ENCODE measurements at regions not wholly inside any gene's neighbourhood (a gene's known extent, or its start where the extent isn't known, plus 50 kb on each side); places are given as distances from the start of the nearest gene placed in this dataset.

DNA sequence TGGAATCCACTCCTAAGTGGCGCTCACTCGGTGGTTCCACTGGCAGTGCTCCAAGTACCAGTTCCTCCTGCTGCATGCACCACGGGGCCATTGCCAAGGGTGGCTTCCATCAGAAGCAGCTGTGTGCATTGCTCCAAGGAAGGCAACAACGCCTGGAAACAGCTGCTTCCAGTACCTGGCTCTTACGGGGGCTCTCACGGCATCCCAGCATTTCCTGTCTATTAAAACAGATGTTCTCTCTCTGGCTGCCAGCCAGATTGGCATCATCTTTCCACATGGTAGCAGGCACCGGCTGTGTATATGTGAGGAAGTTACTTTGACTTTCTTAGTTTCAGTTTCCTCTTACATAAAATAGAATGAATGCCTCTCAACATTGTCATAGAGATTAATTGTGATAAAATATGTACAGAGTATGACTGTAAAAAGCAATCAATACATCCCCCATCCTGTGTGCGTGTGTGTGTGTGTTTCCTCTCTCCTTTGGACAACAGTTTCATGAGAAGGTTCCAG, 84.9 kb downstream of the CMPK2 start:
- Histone ChIP-seq H3K18ac (ENCODE audit: extremely low read depth, low read length) (no peak overlapping the region), H2BK15ac (ENCODE audit: low read length) (no peak overlapping the region), H3K4ac (replicated peaks; ENCODE audit: insufficient read length, low read depth, low read length) (no peak overlapping the region), H3K56ac (replicated peaks; ENCODE audit: insufficient read length, low read depth, low read length) (no peak overlapping the region), H3K79me2 (ENCODE audit: control insufficient read depth in 1 of 2, insufficient read depth in 2 of 2, low read length in 2 of 2) (no peaks in the 10 kb centered on the region), H4K91ac (replicated peaks; ENCODE audit: insufficient read length, low read length) (no peak overlapping the region), H3K4me2 (ENCODE audit: insufficient read depth in 1 of 2, low read depth in 2 of 2, low read length in 2 of 2) (no peak overlapping the region), H2BK20ac (ENCODE audit: low read length) (no peak overlapping the region), H3K79me1 (ENCODE audit: low read depth, low read length) (no peaks in the 10 kb centered on the region), H4K8ac (ENCODE audit: extremely low read depth, insufficient read depth, low read length) (no peak overlapping the region), H3K23ac (ENCODE audit: insufficient read length) (no peak overlapping the region), H3K4me3 (ENCODE audit: extremely low read depth in 1 of 4, insufficient read depth in 2 of 4, low read depth in 3 of 4, low read length in 4 of 4) (no peak overlapping the region), H2AK5ac (ENCODE audit: low read depth, low read length) (no peak overlapping the region), H3K14ac (ENCODE audit: insufficient read length) (no peak overlapping the region), H3K27me3 (replicated peaks in 1 of 4; ENCODE audit: control insufficient read depth in 3 of 4, extremely low read depth in 1 of 4, insufficient read depth in 3 of 4, low read length in 3 of 4) (no peaks in the 10 kb centered on the region), H4K20me1 (replicated peaks in 1 of 2; ENCODE audit: control insufficient read depth in 1 of 2, insufficient read depth in 2 of 2, low read length in 2 of 2) (no peaks in the 10 kb centered on the region), H4K5ac (ENCODE audit: insufficient read length, low read depth, low read length) (no peak overlapping the region), H3K27ac (ENCODE audit: low read depth, low read length) (no peak overlapping the region), H3K4me1 (replicated peaks in 1 of 4; ENCODE audit: control insufficient read depth in 3 of 4, insufficient read depth in 4 of 4, low read length in 3 of 4) (no peaks in the 10 kb centered on the region), H2BK120ac (replicated peaks; ENCODE audit: low read depth, low read length) (no peak overlapping the region), H2AFZ (ENCODE audit: low read length) (no peak overlapping the region), H3K36me3 (ENCODE audit: control insufficient read depth in 2 of 4, insufficient read depth in 4 of 4, low read length in 3 of 4) (no peaks in the 10 kb centered on the region), H3K9me3 (ENCODE audit: insufficient read depth in 2 of 2, low read depth in 1 of 2, low read length in 1 of 2) (peaks cover 0 to 5% of the 10 kb centered on the region in 2 experiments; a peak in 1 of 4 replicates), H3K9ac (replicated peaks in 1 of 4; ENCODE audit: extremely low read depth in 1 of 4, low read depth in 3 of 4, low read length in 3 of 4) (no peak overlapping the region), H3K23me2 (ENCODE audit: low read depth, low read length) (no peaks in the 10 kb centered on the region), H2BK5ac (ENCODE audit: low read depth, low read length) (no peak overlapping the region), H2BK12ac (ENCODE audit: low read depth, low read length) (no peak overlapping the region)
- CTCF ChIA-PET (ENCODE audit: partially characterized antibody) = interaction anchor here (1.1 kb wide), 1 partner anchor 11 kb away, joined by 4 read pairs; no protein-coding TSS in a partner anchor
- POLR2A ChIA-PET (ENCODE audit: partially characterized antibody) = no interaction called here
- 94% methylated on average over 8 of the region's 8 CpGs; no CpG with 5 or more reads in 1 of the 2 experiments for WGBS, 2 experiments (ENCODE audit: extremely low coverage in 1 of 2, insufficient coverage in 1 of 2, insufficient read length in 1 of 2, insufficient replicate concordance in 2 of 2, low coverage in 1 of 2, low lambda C conversion rate in 2 of 2, missing lambda C conversion rate in 1 of 2)
- no peak for FAIRE-seq
- no peak for DNase-seq (ENCODE audit: low read depth in 1 of 2, low spot score in 2 of 2)
- TF ChIP-seq, protein P1, sequence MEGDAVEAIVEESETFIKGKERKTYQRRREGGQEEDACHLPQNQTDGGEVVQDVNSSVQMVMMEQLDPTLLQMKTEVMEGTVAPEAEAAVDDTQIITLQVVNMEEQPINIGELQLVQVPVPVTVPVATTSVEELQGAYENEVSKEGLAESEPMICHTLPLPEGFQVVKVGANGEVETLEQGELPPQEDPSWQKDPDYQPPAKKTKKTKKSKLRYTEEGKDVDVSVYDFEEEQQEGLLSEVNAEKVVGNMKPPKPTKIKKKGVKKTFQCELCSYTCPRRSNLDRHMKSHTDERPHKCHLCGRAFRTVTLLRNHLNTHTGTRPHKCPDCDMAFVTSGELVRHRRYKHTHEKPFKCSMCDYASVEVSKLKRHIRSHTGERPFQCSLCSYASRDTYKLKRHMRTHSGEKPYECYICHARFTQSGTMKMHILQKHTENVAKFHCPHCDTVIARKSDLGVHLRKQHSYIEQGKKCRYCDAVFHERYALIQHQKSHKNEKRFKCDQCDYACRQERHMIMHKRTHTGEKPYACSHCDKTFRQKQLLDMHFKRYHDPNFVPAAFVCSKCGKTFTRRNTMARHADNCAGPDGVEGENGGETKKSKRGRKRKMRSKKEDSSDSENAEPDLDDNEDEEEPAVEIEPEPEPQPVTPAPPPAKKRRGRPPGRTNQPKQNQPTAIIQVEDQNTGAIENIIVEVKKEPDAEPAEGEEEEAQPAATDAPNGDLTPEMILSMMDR (IDR thresholded peaks at IDR 0.05; ENCODE audit: control extremely low read depth in 1 of 3, insufficient read depth in 1 of 3, low read depth in 1 of 3, low read length in 3 of 3) = no peak
- TF ChIP-seq SIN3A (conservative IDR thresholded peaks at IDR 0.05 in 1 of 2, IDR thresholded peaks at IDR 0.05 in 1 of 2; ENCODE audit: low read depth in 1 of 2, low read length in 2 of 2) = no peak
- TF ChIP-seq BCL11A (IDR thresholded peaks at IDR 0.05; ENCODE audit: low read depth in 2 of 2, low read length in 2 of 2) = no peak
- no peak for TF ChIP-seq FOSL1 (IDR thresholded peaks at IDR 0.05; ENCODE audit: insufficient read depth, low read depth, low read length)
- TF ChIP-seq, protein P2, sequence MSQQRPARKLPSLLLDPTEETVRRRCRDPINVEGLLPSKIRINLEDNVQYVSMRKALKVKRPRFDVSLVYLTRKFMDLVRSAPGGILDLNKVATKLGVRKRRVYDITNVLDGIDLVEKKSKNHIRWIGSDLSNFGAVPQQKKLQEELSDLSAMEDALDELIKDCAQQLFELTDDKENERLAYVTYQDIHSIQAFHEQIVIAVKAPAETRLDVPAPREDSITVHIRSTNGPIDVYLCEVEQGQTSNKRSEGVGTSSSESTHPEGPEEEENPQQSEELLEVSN (IDR thresholded peaks at IDR 0.05) = no peak
- TF ChIP-seq ASH2L (IDR thresholded peaks at IDR 0.05; ENCODE audit: low read length) = no peak
- TF ChIP-seq EGR1 (IDR thresholded peaks at IDR 0.05; ENCODE audit: borderline replicate concordance, low read depth, low read length) = no peak
- no peak for TF ChIP-seq HDAC6 (IDR thresholded peaks at IDR 0.05; ENCODE audit: low read depth, low read length)
- no peak for TF ChIP-seq POLR2A (IDR thresholded peaks at IDR 0.05; ENCODE audit: control extremely low read depth in 1 of 2, low read depth in 2 of 2, low read length in 2 of 2)
- TF ChIP-seq JUND (IDR thresholded peaks at IDR 0.05; ENCODE audit: low read length) = no peak
- TF ChIP-seq CBX5 (IDR thresholded peaks at IDR 0.05; ENCODE audit: low read depth, low read length) = no peak
- TF ChIP-seq CEBPB (IDR thresholded peaks at IDR 0.05; ENCODE audit: low read depth, low read length) = no peak

Measured in H1 (cell line).